GM19035 (cell line): ENCODE measurements at regions not wholly inside any gene's neighbourhood (a gene's known extent, or its start where the extent isn't known, plus 50 kb on each side); places are given as distances from the start of the nearest gene placed in this dataset.

Experiments
- ATAC-seq: cut with Tn5 transposase; IDR thresholded peaks from one replicate; pipeline ENCODE4 v1.9.1; 2021; ENCODE audit not compliant: unreplicated experiment

DNA sequence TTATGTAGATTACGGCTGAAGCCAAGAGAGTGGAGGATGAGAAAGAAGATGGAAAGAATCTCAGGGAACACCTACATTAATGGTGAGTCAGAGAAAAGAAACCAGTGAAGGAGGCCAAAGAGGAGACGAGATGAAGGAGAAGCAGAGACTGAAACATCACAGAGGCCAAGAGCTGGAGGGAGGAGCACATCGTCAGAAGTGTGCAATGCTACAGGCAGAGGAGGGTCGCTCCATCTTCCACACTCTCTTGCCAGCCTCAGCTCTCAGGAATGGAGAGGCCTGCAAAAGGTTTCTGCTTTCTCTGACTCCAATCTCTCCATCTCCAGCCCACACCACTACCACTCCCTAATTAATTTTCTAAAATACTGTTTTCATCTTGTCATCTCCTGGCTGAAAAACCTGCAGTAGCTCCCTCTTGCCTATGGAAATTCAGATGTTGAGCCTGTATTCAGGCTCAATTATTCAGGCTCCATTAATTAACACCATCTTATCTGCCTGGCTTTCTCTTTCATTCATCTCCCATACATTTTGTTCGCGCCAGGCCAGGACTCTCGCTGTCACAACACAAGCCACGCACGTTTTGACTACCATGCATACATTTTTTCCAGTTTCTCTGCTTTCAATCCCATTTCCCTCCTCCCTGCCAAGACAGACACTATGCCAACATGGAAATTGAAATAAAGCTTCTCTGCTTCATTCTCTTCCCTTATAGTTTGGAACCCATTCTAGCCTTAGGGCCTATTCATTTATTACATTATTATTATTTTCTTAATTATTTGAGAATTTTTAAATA is 165.8 kb downstream of the INHBA start:
- no peak for ATAC-seq

DNA sequence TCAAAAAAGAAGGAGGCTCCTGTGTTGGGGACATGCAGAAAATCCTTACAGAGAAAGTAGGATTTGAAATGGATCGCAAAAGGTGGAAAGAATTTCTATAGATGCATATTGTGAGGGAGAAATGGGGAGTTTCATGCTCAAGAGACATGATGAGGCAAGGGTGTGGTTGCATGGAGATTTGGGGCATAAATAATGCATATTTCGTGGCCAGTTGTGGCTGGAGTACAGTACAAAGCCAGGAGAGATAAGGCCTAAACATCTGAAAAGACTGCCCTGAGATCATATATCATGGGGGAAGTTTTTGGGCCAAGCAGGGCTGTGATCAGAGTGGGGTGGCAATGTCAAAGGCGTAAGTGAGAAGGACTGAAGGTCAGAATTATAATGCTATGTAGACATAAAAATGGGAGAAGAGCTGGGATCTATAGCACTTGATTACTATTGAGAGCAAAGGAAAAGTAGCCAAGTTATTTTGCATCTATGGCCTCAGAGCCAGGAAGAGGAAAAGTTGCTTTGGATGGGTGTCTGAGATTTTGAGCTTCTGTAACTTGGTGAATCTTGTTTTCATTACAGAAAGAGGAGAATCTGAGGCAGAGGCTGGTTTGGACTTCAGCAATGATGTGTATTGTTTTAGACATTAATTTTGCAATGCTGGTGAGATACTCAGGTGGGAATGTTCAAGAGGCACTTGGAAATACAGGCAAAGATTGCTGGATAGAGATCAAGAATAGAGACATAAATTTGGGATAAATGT is 166.6 kb downstream of the INHBA start:
- no peak for ATAC-seq

DNA sequence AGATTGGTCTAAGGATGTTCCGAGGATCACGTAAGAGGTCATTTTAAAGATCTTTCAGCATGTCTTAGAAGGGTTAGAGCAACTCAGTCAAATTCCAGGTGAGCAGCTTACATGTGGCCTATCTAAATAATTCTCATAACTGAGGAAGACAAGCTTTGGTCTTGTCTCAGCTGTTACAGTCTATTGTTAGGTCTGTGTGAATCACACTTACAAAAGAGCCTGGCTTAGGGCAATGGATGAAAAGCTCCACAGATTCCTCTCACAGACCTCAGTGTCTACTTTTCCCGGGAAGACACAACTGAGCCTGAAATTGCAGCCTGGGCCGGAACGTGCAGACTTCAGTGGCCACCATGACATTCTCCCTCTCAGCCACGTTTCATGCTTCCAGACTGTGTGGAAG is 173.1 kb downstream of the INHBA start:
- ATAC-seq: no peak

DNA sequence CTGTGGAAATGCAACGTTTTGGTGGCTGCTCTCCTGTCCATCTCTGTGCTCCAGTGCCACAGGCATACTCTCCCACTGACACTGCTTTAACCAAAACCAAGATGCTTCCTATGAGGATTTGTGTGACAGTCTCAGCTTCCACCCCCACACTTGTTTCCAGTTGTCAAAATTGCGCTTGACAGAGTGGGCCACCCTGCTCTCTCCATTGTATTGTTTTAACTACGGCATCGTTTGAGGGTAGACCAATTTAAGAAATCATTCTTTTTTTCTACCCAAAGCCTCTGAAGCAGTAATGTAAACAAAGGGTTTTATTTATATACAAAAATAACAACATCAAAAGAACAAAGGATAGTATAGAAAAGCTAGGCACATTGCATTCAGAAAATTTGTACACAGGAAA is 178.0 kb downstream of the INHBA start:
- no peak for ATAC-seq

DNA sequence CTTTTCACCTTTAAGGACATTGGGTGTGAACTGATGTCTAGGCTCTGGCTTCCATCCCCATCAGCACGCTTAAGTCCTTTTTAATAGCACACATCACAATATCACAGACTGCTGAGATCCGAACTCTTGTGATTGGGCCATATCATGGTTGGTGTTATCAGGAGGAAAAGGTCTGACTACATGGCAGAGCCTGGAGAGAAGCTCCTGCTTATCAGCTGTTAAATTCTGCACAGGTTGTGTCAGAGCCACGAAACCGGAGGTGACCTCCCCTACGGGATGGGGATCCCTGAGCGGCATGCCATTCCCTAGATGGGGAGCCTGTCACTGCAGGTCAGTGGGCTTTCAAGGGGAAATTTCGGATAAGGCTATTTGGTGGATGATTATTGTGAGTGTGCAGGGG is 182.4 kb downstream of the INHBA start:
- ATAC-seq: no peak

DNA sequence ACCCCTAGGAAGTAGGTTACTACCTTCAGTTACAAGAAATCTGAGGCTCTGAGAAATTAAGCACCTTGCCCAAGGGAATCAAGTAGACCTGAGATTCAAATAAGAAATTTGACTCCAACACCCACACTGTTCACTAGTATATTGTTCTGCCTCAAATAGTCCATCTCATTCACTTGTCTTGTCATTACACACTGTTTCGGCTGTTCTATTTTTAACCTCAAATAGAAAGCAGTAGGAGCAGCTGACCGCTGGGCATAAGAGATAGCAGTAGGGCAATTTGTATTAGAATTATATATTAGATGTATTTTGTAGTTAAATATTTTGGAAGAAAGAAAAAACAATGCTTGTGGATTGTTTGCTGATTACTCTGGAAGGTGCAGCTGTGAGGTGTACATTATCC is 185.1 kb downstream of the INHBA start:
- ATAC-seq: no peak

DNA sequence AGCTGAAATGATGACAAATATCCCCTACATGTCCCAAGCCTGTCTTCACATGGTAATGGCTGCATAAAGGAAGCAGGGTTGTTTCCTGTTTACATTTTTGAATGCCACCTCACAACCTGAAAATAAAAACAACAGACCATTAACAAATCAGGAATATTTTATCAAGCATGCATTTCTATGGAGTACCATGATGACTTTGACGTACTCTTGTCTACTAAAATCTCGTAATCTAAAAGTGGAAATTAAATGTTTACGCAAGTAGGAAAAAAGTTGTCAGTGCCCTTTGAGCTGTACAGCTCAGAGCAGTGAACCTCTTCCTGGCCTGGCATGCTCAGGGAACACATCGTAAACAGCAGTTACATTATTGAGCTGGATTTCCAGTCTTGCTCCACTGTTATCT is 194.1 kb downstream of the INHBA start:
- ATAC-seq: no peak

DNA sequence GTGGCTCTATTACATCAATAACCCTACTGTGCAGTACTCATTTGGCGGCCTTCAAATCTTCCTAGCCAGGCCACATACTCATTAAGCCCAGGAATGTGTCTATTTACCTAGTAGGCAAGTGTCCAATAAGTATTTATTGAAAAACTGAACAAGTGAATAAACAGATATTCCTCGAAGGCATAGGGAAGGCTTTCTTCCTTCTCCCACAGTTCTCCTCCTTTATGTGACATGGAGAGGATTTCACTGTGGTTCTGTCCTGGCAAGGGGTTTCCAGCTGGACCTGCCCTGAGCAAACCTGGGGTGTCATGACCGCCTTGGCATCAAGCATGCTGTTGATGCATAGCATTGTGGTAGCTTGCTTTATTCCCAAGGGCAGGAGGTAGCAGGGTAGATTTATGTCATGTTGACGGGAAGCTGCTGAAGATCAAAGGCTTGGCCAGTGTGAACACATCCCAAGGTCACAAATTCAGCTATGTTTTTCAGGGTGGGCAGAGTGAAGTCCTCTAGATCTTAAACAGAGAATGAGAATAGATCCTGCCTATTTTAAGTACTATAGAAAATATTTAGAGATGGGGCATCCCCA is 195.1 kb downstream of the INHBA start:
- ATAC-seq: no peak

DNA sequence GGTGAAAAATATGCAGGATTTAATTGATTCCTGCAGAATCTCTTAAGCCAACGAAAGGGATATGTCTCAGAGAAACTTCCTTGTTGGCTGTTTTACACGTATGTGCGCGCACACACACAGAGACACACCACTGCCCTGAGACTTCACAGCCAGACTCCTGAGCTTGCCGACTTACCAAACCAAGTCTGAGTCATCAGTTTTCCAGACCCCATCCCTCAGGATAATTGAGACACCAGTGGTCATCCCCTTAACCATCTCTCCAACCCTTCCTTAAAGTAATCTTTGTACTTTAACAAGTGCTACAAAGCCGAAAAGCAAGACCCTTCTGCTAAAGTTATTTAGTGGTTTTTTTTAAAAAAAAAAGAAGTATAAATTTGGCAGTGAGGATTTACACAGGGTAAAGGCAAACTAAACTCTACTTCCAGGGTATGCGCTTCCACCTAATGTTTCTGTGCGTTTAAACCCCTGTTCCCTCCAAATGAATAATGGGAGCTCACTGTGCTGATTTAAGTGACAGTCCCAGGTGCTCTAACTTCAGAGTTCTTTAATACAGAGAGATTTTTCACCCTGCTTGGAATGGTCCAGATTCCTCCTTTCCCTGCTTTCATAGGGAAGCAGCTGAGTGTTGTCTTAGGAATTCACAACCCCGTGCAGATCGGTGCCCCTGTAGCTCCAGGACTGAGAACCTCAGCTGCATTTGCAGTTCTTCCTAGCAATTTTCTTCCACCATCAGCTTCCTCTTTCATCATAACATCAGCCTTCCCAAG is 198.5 kb downstream of the INHBA start:
- no peak for ATAC-seq

DNA sequence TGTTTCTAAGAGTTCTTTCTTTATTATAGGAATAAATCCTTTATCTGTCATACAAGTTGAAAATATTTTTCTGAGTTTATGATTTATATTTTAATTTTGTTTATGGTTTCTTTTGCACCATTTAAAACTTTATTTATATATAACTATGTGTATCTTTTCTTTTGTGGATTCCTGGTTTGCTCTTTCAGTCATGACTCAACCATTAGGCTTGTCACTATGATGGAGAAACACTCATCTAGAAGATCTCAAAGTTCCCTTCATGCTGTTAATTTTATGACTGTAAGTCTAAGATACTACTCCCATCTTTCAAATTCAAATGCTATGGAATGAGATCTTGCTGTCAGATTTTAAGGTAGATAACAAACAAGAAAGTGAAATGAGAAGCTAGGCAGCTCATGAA is 199.5 kb downstream of the INHBA start:
- no peak for ATAC-seq

DNA sequence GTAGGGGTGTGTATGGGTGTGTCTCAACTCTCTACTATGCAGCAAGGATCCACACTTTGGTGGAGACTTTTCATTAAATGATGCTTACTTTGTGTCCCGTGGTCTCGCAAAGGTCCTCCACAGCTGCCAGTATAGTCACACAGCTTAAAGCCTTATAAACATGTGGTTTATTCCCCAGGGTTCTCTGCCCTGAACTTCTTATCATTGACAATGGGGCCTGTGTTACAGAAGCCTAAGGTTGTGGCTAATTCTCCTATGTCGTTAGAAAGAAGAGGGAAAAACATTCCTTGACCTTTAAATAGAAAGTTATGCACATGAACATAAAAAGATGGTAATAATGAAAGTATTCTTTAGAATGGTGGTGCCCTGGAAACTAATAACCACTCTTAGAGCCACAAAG is 201.4 kb downstream of the INHBA start:
- ATAC-seq: no peak

DNA sequence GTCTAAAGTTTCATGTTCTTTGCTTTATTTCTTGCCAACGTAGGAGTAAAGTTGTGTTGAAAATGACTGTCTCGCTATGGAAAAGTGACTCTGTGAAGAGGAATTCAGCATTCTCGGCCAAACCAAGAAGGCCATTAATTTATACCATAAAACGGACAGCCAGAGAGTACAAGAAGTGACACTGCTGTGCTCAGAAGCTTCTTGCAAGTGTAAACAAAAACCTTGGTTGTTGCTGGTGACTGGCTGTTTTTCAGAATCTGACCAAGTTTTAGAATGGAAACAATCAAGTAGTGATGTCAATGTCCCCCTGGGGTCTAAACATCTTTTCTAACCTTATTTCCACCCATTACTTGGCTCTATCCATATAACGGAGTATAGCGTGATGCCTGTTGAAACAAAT is 201.9 kb downstream of the INHBA start:
- no peak for ATAC-seq

DNA sequence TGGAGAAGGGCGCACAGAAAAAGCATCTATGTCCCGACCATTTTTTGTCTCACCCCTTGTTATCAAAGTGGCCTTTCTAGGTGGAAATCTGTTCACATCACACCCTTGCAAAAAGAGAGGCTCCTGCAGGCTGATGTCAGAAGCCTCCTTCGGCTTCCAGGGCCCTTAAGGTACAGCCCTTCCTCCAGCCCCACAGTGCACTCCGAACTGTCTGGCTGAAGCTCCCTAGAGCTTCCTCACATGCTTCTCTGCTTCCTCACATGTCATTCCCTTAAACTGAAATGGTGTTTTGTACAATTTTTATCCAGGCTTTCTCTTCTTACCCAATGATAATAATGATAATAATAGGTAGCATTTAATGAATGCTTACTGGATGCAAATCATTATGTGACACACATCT is 210.3 kb downstream of the INHBA start:
- ATAC-seq: no peak

DNA sequence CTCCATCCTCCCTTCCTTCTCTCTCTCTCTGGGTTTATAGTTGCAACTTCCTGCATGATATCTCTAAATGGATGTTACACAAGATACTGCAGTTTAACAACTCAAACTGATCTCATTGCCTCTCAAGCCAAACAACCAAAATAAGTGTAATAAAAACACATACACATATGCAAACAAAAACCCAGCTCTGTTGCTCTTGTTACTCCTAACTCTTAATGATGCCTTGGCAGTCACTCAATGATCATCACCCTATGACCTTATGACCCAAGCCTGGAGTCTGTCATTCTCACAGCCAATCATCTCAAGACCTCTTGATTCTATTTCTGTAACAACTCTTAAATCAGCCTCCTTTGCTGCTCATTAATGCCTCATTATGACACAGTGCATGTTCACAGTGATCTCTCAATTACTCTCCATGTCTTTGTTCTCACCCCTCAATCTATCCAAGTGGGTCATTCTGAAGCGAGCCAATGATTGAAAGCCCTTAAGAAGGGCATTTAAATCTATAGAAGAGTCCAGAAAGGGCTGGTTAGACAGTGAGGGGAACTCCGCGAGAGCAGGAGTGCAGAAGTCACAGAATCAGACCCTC is 210.9 kb downstream of the INHBA start:
- no peak for ATAC-seq

DNA sequence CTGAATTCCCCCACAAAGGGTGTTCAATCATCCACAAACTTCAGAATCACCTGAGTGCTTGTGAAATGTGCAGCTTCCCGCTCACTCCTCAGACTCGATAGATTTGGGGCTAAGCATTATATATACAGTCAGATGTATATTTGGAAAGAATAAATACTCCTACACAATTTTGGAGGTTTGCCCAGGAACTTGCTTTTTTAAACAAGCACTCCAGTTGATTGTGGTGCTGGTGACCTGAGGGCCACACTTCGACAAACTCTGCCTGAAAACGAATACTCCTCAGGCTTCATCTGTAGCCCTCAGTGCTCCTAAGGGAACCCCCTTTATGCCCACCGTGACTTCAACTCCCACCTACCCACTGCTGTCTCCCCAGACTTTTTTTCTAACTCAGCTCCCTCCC is 211.6 kb downstream of the INHBA start:
- ATAC-seq: no peak

DNA sequence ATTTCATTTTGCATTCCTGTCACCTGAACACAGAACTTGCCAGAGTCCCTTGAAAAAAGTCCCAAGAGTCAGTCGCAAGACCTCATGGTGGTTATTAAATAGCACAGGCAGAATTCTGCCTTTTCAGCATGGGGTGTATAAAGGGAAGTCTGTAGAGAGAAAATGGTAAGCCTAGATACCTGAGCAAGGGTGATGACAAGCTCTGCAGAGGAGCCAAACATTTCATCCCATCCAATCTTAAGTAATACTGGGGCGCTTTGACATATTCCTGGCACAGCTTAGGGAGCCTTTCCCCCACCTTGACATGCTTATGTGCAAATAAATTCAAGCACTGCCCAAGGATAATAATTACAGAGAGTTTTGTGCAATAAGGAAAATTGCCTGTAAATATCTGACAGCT is 213.0 kb downstream of the INHBA start:
- ATAC-seq: no peak

DNA sequence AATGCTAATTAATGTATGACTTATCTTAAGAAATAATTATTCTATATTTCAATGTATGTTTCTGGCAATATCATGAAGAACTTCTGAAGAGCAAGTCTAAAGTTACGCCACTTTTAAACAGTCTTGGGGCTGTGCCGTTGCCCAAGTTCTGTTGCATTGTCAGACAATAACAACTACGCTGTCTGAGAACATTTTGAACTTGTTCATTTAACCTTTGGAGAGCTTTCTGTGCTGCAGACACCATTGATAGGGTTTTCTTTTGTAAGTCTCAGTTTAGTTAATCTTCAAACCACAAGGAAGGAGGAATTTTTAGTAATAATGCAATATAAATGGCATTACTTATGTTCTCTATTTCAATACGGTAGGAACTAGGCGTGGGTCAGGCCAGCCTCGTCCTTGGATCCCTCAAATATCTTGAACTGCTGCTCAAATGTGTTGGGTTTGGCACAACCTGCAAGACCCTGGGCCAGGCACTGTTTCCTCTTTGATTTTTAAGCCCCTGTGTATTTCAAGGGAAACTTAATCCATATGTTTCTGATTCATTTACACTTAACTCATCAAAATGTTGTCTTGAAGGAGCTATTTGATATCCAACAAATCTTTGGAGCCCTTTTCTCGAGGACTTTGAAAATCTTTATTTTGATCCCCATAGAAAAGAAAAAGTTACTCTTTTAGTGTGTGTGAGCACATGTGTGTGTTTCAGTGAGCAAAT is 215.5 kb downstream of the INHBA start:
- ATAC-seq: no peak

DNA sequence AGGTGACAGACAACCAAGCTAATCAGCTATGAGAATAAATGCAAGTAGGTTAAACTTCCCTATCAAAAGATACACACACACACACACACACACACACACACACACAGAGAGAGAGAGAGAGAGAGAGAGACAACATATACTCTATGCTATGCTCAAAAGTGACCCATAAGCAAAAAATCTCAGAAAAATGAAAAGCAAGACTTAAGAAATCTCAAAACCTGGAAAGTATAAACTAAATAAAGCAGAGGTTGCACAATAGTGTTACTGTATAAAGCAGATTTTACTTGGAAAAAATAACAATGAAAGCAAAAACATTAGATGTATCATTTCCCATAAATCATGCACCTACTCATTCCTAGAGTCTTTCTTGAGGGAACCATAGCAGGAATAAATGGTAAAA is 221.5 kb downstream of the INHBA start:
- ATAC-seq: no peak

DNA sequence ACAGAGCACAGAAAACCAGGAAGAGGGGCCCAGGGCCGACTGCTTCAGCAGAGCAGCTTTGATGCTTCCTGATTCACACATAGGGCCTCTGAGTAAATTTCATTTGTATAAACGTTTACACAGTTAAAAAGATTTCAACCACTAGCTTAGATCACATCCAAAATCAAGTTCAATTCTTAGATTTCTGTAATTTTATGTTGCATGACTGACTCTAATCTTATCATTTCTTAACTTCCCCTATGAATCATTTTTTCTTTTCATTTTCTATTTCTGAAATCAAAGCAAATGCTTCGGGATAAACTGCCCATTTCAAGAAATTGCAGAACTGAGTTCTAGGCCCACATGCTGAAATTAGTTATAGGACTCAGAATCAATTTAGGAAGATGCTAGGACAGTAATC is 224.7 kb downstream of the INHBA start:
- no peak for ATAC-seq

DNA sequence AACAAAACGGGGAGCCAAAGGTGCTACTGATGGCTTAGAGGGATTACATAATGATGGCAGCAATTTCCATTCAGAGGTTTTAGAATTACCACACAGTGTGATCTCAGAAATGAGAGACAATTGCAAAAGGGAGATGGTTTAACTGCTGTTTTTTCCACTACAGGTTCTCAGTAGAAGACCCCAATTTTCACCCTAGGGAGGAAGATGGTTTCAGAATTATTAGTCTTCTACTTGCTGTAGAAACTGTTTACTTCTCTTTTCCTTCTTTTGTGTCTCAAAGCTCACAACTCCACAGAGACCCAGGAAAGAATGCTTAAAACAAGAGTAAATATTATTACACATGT is 226.5 kb downstream of the INHBA start:
- ATAC-seq: no peak
